Activated CD8-positive, alpha-beta memory T cell treated with anti-CD3 and anti-CD28 coated beads, Interleukin-2, amount 50 U/mL, for 24 hours (primary cell): ENCODE measurements at regions not wholly inside any gene's neighbourhood (a gene's known extent, or its start where the extent isn't known, plus 50 kb on each side); places are given as distances from the start of the nearest gene placed in this dataset.

ENCODE experiments used
- DNase-seq: peaks from one replicate; pipeline ENCODE4 v3.0.0-alpha.2; 2020; ENCODE audit errors: extremely low read depth

- DNase-seq = no peak
These were observed 129.5 kb upstream of the SLCO3A1 start for GRCh38 chr15:91723959-91724358.

- DNase-seq = no peak
These were observed 119.8 kb upstream of the SLCO3A1 start for GRCh38 chr15:91733661-91734060.

GRCh38 chr15:91737151-91737818, 116.2 kb upstream of the SLCO3A1 start:
- DNase-seq = no peak

GRCh38 chr15:91741986-91742385, 111.5 kb upstream of the SLCO3A1 start:
- no peak for DNase-seq

- DNase-seq = no peak
These were observed 101.9 kb upstream of the SLCO3A1 start for GRCh38 chr15:91751611-91752010.

DNA sequence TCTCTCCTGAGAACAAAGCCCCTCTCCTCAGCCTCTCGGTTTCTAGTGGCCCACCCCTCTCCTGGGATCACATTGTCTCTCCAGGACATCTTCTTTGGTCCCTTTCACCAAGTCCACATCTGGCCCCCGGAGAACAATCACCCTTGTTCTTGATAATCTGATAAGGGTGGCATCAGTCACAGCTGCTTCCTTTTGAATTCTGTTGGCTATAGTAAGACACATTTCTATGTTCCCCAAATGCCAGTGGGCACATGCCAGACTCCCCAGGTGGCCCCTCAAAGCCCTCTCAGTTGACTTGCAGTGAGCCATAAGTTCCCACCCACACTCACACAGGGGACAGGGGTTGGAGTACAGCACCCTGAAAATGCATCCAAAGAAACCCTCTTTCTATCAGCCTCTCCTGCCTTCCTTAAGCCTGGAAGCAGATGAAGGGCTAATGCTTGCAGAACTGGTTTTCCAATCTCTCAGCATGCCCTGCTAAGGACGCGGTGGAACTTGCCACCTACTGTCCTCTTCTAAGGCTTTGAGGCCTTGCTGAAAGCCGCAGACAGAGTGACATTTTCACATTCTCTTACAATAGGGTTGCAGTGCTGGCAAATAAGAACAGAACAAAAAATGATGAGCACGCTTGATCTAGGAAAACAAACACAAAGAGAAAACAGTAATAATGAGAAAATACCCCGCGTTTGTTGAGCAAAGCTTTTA, 101.3 kb upstream of the SLCO3A1 start:
- DNase-seq = no peak

- DNase-seq = no peak
These were observed 93.9 kb upstream of the SLCO3A1 start for GRCh38 chr15:91759560-91759959.

GRCh38 chr15:91765660-91766059, 87.8 kb upstream of the SLCO3A1 start:
- DNase-seq = no peak

GRCh38 chr15:91769476-91769875, 84.0 kb upstream of the SLCO3A1 start:
- no peak for DNase-seq

DNA sequence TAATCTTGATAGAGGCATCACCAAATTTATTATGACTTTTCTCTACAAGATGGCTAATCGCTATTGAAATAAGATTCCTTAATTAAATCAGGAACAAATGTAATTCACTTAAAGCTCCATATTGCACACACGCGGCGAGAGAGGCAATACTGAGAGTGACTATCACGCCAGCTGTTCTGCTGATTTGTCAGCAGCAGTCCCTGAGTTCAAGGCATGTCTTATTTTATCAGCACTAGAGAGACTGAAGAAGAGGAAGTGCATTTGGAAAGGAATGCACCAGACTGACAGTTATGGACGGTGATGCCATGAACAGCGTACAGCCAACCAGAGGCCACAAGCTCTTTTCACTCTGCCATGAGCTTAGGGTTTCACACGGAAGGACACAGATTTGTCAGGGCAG, 83.6 kb upstream of the SLCO3A1 start:
- no peak for DNase-seq

DNA sequence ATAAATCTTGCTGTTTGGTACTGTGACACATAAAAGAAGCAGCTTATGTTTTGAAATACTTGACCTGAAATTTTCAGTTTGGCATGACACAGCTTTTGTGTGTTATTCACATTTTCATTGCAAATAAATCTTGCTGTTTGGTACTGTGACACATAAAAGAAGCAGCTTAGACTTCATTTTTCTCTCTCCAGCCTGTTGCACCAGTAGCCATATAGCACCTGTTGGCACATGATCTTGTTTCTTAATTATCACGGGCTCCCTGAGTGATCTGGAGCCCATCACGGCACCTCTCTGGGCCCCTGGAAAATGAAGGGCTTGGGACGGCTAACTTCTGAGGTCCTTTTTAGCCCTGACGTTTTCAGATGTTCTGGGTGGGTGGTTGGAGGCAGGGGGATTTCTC, 77.4 kb upstream of the SLCO3A1 start:
- no peak for DNase-seq

DNA sequence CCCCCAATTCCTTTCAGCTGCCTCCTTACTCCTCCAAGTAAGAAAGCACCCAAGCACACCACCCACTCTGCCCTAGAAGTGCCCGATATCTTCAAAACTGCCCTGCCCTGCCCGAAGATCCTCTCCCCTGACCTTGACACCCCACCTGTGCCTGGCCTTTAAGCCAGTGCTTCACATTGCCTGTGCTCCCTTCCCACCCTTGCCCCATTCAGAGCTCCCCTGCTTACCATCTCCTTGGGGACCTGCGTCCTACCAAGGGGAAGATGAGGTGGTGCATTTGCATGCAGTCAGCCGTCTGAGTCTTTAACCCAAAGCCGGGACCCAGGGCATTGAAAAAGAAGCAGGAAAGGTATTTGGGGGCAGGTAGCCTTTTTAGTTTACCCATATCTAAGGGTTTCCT, 73.5 kb upstream of the SLCO3A1 start:
- no peak for DNase-seq

DNA sequence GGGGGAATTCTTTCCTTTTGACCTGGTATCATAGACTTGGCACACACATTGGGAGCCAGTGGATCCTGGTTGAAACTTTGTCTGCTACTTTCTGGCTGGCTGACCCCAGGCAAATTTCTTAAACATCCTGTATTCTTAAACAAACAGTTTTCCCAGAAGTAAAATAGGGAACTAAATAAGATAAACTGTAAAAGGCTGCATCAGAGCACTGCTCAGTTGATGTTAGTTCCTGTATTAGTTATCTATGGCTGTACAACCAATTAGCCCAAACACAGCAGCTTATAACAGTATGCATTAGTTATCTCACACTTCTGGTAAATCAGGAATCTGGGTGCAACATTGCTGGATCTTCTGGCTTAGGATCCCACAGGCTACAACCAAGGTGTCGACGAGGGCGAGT, 73.1 kb upstream of the SLCO3A1 start:
- DNase-seq = no peak

DNA sequence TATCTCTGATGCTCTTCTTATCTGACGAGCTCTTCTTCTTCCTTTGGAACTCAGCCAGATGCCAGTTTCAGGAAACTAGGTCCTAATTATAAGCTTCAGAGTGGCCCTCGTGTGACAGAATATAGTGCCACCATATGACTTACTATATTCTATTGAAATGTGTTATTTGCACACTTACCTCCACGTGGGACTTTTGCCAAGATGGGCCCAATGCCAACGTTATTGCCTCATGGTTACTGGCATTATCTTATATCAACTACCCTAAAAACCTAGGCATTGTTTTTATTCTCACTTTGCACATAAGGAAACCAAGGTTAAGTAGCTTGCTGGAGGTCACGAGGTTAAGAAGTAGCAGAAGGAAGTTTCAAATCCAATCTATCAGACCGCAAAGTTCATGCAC, 71.3 kb upstream of the SLCO3A1 start:
- DNase-seq = no peak

- no peak for DNase-seq
These were observed 70.5 kb upstream of the SLCO3A1 start for GRCh38 chr15:91783008-91783407.

- DNase-seq = no peak
These were observed 70.1 kb upstream of the SLCO3A1 start for GRCh38 chr15:91783451-91783850.

DNA sequence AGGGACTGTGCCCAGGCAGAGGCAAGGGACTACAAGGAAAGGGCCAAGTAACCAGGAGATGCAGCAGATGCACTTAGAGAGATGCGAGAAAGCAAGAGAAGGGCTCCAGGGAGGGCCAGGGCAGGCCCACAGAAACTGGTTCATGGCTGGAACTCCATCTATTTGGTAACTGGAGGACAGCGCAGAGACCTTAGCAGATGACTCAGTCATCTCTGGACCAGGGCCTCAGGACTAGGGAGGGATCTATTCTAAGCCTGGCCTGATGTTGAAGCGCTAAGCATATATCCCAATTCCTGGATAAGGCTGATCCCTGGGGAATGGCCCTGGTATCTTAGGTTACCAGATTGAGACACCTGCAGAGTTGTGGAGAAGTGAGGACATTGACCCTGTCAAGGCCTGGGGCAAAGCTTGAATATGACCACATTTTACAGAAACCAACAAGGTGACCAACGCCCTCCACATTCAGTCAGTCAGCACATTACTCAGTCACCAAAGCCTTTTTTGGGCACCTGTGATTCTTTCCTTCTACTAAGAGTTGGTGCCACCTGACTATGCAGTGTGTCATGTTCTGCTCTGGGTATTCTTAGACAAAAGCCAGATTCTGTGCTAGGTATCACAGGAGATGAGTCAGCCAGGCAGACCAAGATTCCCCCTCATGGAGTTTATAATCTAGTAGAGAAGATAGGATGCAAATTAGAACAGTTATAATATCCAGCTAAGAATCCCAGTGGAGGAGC, 68.4 kb upstream of the SLCO3A1 start:
- no peak for DNase-seq

DNA sequence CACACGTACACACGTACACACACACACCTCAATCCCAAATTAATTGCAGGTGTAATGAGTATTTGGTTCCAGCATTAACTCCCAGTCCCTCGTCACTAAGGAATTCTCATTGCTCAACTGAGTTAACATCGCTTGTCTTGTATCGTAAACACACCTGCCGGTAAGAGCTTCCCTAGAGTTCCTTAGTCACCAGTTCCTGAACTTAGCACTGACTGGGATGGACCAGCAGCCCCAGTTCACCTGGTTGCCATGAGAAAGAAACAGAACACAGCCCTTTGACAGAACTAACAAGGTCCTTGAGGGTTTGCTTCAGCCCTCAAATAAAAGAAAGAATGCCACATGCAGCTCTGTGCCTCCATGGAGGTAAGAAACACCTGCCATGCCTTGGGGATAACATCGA, 66.3 kb upstream of the SLCO3A1 start:
- no peak for DNase-seq

DNA sequence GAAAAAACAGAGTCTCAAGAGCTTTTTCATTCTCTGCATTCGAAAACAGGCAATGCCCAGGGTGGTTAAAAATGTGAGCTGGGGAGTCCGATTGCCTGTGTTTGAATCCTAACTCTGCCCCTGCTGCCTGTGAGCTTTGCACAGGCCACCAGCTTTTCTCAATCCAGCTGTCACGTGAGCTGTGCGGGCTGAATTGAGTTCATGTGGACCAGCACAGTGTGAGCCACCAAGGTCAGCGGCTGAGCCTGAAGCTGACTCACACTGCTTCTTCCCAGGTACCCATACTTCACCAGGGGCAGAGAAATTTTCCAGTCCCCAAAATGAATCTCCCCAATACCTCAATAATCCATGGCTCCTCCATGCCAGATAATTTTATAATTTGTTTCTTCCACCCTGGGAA, 64.4 kb upstream of the SLCO3A1 start:
- no peak for DNase-seq

- no peak for DNase-seq
These were observed 62.7 kb upstream of the SLCO3A1 start for GRCh38 chr15:91790836-91791235.

DNA sequence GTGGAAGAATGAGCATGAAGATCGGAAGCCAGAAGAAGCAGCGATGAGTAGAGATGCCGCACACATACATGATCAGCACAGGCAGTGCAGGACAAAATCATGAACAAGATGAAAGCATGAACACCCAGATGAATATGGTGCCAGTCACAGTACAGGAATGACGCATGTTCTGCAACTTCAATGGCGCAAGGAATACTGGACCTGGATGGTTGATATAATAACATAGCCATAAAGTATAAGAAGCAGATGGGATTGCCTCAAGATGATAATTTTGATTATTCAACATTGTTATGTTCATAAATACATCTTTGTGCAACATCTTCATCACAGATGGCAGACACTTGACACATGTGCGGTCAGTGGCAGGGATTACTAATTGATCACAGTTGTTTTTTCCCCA, 59.7 kb upstream of the SLCO3A1 start:
- no peak for DNase-seq

DNA sequence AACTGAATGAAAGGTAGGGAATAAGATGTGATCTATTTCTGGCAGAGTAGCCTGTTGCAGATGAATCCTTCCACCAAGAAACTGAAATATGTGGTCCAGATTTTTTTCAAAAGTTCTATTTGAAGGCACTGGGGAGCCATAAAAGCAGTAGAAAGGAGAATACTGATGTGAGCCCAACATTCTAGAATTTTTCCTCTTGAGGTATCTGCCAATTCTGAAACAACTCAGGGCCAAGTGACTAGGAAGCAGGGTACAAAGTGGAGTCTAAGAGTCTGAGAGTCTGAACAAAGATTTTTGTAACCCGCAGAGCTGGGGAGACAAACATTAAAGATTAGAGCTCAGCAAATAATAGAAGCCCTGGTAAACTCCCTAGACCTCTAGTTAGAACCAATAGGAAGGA, 58.3 kb upstream of the SLCO3A1 start:
- DNase-seq = no peak
